Esophagus (tissue), 2 donors: ENCODE measurements at regions not wholly inside any gene's neighbourhood (a gene's known extent, or its start where the extent isn't known, plus 50 kb on each side); places are given as distances from the start of the nearest gene placed in this dataset.
"Not testable (repeated sequence)": the region's sequence is repeated elsewhere in the genome, so short reads cannot be mapped to it uniquely, and the experiment has no call there.

ENCODE experiments used
- H3K27ac ChIP-seq, 2 donors: one replicate each; pipeline ENCODE4 v1.5.1; 2013; ENCODE audit warnings: low read depth in 2 of 2, mild to moderate bottlenecking in 2 of 2, inconsistent platforms in 1 of 2, low read length in 1 of 2, moderate library complexity in 1 of 2
- H3K27me3 ChIP-seq, 2 donors: one replicate each; pipeline ENCODE4 v1.6.1; 2013; ENCODE audit warnings: low read length in 2 of 2, control low read depth in 1 of 2, mild to moderate bottlenecking in 1 of 2; ENCODE audit not compliant: insufficient read depth in 2 of 2, control insufficient read depth in 1 of 2
- H3K36me3 ChIP-seq, 2 donors: one replicate each; pipeline ENCODE4 v1.6.1; 2013; ENCODE audit warnings: low read length in 1 of 2; ENCODE audit not compliant: control insufficient read depth in 2 of 2, insufficient read depth in 2 of 2
- H3K4me1 ChIP-seq, 2 donors: one replicate each; pipeline ENCODE4 v1.6.1; 2013; ENCODE audit warnings: low read length in 1 of 2; ENCODE audit not compliant: control insufficient read depth in 2 of 2, insufficient read depth in 2 of 2
- H3K4me3 ChIP-seq, 2 donors: one replicate each; pipeline ENCODE4 v1.5.1; 2013; ENCODE audit warnings: low read length in 2 of 2, mild to moderate bottlenecking in 2 of 2, low read depth in 1 of 2, moderate library complexity in 1 of 2
- H3K9me3 ChIP-seq, 2 donors: one replicate each; pipeline ENCODE4 v1.6.1; 2013; ENCODE audit warnings: mild to moderate bottlenecking in 2 of 2, low read depth in 1 of 2, low read length in 1 of 2, moderate library complexity in 1 of 2; ENCODE audit not compliant: control insufficient read depth in 2 of 2, insufficient read depth in 1 of 2
- WGBS, 2 donors: extraction: QIAGEN DNeasy Blood & Tissue Kit; methylation state at CpG; one replicate each; pipeline ENCODE4 v1.1.7; 2013; 5-methylcytosine and 5-hydroxymethylcytosine counted together
- donor health status: healthy with polysubstance abuse.
- donor health status: Bipolar disorder and iron deficiency.

DNA sequence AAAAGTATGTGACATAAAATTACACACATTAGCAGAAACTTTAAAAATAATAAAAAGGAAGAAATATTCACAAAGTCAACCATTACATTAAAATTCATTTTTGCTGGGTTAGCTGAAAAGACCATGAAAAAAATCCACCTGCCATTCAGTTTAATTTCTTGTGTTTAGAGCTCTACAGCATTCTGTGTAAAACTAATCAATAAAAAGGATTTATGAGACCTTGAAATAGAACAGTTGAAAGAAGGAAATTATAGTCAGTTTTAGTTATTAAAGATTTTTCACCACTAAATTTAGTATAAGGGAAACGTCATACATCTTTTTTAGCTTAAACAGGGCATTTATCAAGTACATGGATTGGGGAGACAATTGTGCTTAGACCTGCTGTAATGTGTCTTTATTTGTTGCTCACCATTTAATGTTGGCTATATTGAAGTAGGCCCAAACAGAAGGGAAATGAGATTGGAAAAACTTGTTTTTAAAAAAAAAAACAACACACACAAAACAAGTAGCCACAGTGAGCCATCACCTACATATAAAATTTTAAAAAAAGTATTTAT lies 438.7 kb upstream of the POU3F2 start:
- H3K4me1 ChIP-seq, result no peaks in the 10 kb centered on the region
- H3K9me3 ChIP-seq, result no peaks in the 10 kb centered on the region
- H3K27ac ChIP-seq, result no peak overlapping the region
- no peaks in the 10 kb centered on the region for H3K36me3 ChIP-seq
- WGBS, 2 donors, result 39 to 50% methylated on average over 1 of the region's 1 CpG
- H3K27me3 ChIP-seq, result no peaks in the 10 kb centered on the region
- H3K4me3 ChIP-seq, result no peak overlapping the region

DNA sequence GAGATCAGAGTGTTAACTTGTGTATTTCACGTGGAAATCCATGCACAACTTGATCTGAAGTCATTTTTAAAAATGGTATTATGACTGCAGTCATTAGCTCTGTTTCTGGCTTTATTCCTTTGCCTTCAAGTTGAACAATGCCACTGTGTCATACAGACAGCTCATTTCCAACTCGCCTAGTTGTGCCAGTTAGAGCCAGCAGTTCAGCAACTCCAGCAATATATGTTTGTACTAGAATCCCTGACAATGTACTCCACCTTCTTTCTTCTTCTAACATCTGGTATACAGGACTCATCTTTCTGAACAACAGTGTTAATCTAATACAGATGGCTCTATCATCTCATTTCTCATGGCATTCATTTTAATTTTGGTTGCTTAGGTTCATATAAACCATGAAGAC lies 418.3 kb upstream of the POU3F2 start:
- no peak overlapping the region for H3K4me3 ChIP-seq
- no peaks in the 10 kb centered on the region for H3K4me1 ChIP-seq
- H3K9me3 ChIP-seq, result no peaks in the 10 kb centered on the region
- 39 to 56% methylated on average over 2 of the region's 2 CpGs for WGBS, 2 donors
- H3K27ac ChIP-seq, result no peak overlapping the region
- no peaks in the 10 kb centered on the region for H3K27me3 ChIP-seq
- H3K36me3 ChIP-seq, result no peaks in the 10 kb centered on the region

DNA sequence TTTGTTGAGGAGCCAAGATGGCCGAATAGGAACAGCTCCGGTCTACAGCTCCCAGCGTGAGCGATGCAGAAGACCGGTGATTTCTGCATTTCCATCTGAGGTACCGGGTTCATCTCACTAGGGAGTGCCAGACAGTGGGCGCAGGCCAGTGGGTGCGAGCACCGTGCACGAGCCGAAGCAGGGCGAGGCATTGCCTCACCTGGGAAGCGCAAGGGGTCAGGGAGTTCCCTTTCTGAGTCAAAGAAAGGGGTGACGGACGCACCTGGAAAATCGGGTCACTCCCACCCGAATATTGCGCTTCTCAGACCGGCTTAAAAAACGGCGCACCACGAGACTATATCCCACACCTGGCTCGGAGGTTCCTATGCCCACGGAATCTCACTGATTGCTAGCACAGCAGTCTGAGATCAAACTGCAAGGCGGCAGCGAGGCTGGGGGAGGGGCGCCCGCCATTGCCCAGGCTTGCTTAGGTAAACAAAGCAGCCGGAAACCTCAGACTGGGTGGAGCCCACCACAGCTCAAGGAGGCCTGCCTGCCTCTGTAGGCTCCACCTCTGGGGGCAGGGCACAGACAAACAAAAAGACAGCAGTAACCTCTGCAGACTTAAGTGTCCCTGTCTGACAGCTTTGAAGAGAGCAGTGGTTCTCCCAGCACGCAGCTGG lies 417.7 kb upstream of the POU3F2 start:
- H3K9me3 ChIP-seq, H3K4me1 ChIP-seq, H3K27ac ChIP-seq, H3K4me3 ChIP-seq, H3K27me3 ChIP-seq, H3K36me3 ChIP-seq: not testable (repeated sequence)
- WGBS, 2 donors, result 74 to 82% methylated on average over 26 to 29 of the region's 30 CpGs

DNA sequence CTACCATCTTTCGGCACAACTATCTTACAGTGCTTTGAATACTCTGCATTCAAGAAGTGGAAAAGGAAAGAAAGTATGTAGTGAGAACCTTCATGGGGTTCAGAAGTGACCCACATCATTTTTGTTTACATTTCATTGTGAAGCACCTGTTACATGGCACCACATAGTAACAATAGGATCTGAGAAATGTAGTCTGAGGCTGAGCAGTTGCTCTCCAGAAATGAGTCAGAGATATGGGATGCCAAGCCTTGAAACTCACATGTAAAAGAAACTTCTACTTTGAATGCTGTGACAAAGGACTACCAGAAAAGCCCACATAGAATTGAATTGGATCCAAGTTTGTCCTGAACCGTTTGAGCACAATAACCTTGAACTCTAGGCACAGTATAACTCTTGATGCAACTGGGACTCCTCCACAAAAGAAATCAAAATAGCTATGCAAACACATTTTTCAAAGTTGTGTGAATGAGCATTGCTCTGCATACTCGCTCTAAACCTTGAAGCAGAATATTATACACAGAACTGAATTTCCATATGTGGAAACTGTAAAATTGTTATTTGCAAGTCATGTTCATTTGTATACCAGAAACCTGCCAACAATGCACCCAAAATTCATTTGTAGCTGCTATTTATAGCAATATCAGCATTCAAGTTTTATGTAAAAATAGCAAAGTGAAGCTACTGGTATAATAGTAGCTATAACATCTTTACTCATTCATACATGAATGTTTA lies 400.9 kb upstream of the POU3F2 start:
- no peak overlapping the region for H3K27ac ChIP-seq
- H3K4me3 ChIP-seq, result no peak overlapping the region
- H3K9me3 ChIP-seq, result no peaks in the 10 kb centered on the region
- WGBS, 2 donors, result 69 to 71% methylated on average over 3 of the region's 3 CpGs
- no peaks in the 10 kb centered on the region for H3K36me3 ChIP-seq
- no peaks in the 10 kb centered on the region for H3K4me1 ChIP-seq
- no peaks in the 10 kb centered on the region for H3K27me3 ChIP-seq

DNA sequence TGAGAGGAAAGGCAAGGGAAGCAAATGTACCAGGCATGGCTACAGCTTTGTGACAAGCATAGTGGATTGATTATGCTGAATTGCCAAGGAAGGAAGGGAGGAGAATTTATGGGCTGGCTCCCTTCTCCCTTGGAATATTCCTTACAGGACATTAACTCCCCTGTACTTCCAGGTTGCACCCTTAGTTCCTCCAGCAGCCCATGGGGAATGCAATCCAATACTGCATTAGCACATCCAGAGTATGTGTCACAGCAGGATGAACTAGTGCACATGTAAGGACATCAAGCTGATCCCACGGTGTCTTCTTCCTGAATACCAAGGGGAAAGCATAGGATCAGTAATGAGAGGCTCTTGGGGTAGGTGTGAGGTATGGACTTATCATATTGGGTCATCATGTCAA lies 390.7 kb upstream of the POU3F2 start:
- WGBS, 2 donors, result 65 to 67% methylated on average over 1 of the region's 1 CpG
- Histone ChIP-seq H3K27ac (no peak overlapping the region), H3K27me3 (no peaks in the 10 kb centered on the region)

DNA sequence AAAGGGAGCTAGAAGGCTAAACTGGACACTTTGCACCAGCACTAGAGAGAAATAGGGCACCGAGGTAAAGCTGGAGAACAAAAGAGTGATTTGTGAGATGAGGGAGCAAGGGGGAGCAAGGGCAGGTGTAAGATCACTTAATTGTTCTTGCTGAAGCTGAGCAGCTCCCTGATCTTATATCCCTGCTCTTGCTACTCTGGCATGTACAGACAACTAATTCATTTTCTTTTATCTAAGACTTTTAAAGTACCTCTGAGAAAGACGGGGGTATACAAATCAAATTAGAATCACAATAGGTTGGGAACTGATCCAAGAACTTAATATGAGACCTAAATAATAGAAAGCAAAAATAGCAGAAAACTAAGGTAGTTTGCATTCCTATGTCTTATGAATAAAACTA lies 381.7 kb upstream of the POU3F2 start:
- no peaks in the 10 kb centered on the region for H3K4me1 ChIP-seq
- H3K9me3 ChIP-seq, result no peaks in the 10 kb centered on the region
- H3K4me3 ChIP-seq, result no peak overlapping the region
- no peaks in the 10 kb centered on the region for H3K27me3 ChIP-seq
- 35 to 36% methylated on average over 2 of the region's 2 CpGs for WGBS, 2 donors
- no peak overlapping the region for H3K27ac ChIP-seq
- H3K36me3 ChIP-seq, result no peaks in the 10 kb centered on the region

More for the DNA sequence above, 390.7 kb upstream of the POU3F2 start:
- H3K36me3 ChIP-seq, result no peaks in the 10 kb centered on the region
- H3K4me3 ChIP-seq, result no peak overlapping the region
- no peaks in the 10 kb centered on the region for H3K4me1 ChIP-seq
- H3K9me3 ChIP-seq, result peaks cover 0 to 3% of the 10 kb centered on the region in 2 donors

DNA sequence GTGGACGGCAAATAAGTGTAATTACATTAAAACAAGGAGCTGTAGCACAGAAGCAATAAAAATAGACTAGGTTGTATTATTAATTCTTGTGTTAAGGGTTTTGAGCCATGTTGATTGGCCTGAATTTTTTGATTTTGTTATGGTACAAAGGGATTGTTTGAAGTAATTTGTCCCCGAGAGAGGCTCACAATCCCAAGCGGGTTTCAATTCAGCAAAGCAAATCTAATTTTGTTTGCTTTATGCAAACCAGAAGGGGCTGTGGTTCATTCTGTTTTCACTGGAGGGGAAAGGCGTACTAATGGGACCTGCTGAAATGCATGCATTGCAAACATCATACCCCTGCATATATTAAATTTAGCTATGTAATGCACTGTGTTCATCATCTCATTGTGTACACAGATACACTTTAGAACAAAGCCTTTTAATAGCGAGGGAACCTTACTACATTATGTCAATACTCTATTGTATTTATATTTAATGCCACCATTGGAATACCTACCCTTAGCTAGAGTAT lies 379.5 kb upstream of the POU3F2 start:
- Histone ChIP-seq H3K4me3 (no peak overlapping the region), H3K9me3 (no peaks in the 10 kb centered on the region), H3K36me3 (no peaks in the 10 kb centered on the region), H3K27ac (no peak overlapping the region), H3K27me3 (no peaks in the 10 kb centered on the region), H3K4me1 (no peaks in the 10 kb centered on the region)
- WGBS, 2 donors, result 75 to 77% methylated on average over 5 of the region's 5 CpGs

DNA sequence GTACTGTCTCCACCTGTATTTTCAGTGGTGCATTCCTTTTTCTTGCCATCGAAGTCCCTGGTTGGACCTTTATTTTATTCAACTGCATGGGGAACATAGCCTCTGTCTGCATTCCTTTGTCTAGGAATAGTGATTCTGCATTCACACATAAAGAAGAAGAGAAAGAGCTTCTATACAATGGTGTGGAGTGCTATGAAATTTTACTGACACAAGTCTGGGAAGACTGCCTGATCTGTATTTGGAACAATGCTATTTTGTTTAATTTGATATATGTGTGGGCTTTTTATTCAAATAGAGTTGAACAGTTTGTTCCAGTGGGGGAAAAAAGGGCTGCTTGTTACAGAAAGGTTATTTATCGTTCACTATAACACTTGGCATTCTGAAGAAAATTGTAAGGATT lies 375.7 kb upstream of the POU3F2 start:
- Histone ChIP-seq H3K27ac (no peak overlapping the region), H3K27me3 (no peaks in the 10 kb centered on the region), H3K4me1 (no peaks in the 10 kb centered on the region), H3K4me3 (no peak overlapping the region), H3K36me3 (no peaks in the 10 kb centered on the region), H3K9me3 (no peaks in the 10 kb centered on the region)
- 76 to 79% methylated on average over 2 of the region's 2 CpGs for WGBS, 2 donors

DNA sequence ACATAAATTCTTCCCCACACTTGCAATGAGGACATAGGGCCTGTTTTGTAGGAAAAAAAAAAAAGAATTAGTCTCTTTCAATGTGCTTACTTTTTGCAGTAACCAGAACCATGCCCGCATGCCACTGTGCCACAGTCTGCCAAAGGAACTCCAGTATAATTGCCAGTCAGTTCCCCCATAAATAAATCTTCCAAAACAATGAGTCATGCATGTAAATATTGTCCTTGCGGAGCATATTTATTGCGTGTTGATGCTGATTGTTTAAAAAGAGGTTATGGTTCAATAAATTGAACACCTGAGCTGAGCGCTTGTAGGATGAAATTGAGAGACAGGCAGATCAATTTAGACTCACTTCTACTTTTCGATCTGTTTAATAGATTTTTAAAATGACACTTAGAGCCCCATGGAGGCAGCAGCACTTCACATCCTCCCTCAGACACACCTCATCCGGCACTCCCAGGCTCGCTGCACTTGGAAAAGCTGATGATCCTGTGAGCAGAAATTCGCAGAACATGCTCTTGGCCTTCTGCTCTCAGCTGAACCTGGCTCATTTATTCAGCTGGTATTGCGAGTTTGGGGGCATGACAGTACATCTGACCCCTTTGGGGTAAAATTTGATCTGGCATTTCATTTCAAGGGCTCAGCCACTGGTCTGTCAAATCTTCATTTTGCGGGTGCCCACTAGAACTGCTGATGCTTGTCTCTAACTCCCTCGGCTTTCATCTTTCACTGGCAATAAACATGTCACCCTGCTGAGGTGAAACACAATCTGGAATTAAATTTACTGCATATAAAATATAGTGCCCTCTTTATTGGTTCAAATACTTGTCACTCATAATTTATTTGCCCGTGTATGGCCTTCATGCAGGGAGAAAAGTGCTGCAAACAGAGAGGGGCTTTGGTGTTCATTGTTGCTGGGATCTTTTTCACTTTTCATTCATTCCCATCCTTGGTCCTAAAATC lies 371.1 kb upstream of the POU3F2 start:
- Histone ChIP-seq H3K27ac (no peak overlapping the region), H3K27me3 (no peaks in the 10 kb centered on the region), H3K36me3 (no peaks in the 10 kb centered on the region), H3K4me3 (no peak overlapping the region), H3K9me3 (no peaks in the 10 kb centered on the region), H3K4me1 (no peaks in the 10 kb centered on the region)
- 79 to 83% methylated on average over 12 of the region's 12 CpGs for WGBS, 2 donors
